ENCODE measurements at regions not wholly inside any gene's neighbourhood (a gene's known extent, or its start where the extent isn't known, plus 50 kb on each side); places are given as distances from the start of the nearest gene placed in this dataset.

GRCh38 chr18:22106536-22107292, 62.7 kb upstream of the GATA6 start:
- no peak for TF ChIP-seq CTCF (IDR thresholded peaks at IDR 0.05)
- no peak for TF ChIP-seq EP300 (IDR thresholded peaks at IDR 0.05)
